ENCODE measurements at regions not wholly inside any gene's neighbourhood (a gene's known extent, or its start where the extent isn't known, plus 50 kb on each side); places are given as distances from the start of the nearest gene placed in this dataset.

GRCh38 chr2:78876316-78876688, 149.2 kb upstream of the REG3G start:
- TF ChIP-seq, protein P1, sequence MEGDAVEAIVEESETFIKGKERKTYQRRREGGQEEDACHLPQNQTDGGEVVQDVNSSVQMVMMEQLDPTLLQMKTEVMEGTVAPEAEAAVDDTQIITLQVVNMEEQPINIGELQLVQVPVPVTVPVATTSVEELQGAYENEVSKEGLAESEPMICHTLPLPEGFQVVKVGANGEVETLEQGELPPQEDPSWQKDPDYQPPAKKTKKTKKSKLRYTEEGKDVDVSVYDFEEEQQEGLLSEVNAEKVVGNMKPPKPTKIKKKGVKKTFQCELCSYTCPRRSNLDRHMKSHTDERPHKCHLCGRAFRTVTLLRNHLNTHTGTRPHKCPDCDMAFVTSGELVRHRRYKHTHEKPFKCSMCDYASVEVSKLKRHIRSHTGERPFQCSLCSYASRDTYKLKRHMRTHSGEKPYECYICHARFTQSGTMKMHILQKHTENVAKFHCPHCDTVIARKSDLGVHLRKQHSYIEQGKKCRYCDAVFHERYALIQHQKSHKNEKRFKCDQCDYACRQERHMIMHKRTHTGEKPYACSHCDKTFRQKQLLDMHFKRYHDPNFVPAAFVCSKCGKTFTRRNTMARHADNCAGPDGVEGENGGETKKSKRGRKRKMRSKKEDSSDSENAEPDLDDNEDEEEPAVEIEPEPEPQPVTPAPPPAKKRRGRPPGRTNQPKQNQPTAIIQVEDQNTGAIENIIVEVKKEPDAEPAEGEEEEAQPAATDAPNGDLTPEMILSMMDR (IDR thresholded peaks at IDR 0.05): no peak
- no peak for TF ChIP-seq ZFX (IDR thresholded peaks at IDR 0.05; ENCODE audit: borderline replicate concordance)
